ENCODE measurements at regions not wholly inside any gene's neighbourhood (a gene's known extent, or its start where the extent isn't known, plus 50 kb on each side); places are given as distances from the start of the nearest gene placed in this dataset.

- TF ChIP-seq CTCF (conservative IDR thresholded peaks at IDR 0.05; ENCODE audit: low read depth, low read length), result no peak
- no peak for TF ChIP-seq CEBPB (IDR thresholded peaks at IDR 0.05; ENCODE audit: low read depth, low read length)
- no peak for TF ChIP-seq SMC3 (IDR thresholded peaks at IDR 0.05; ENCODE audit: low read depth, low read length)
These were observed 99.1 kb downstream of the KCNJ2 start for GRCh38 chr17:70268383-70268782.

Measured in IMR-90 (cell line).